Endothelial cell of umbilical vein (primary cell): ENCODE measurements at regions not wholly inside any gene's neighbourhood (a gene's known extent, or its start where the extent isn't known, plus 50 kb on each side); places are given as distances from the start of the nearest gene placed in this dataset.

Source experiments
- MYC ChIP-seq: IDR thresholded peaks from one replicate; pipeline ENCODE4 v1.6.1; 2011; ENCODE audit warnings: mild to moderate bottlenecking, low read depth, low read length
- POLR2A ChIP-seq: IDR thresholded peaks from 2 replicates; pipeline ENCODE4 v1.6.1; 2012; ENCODE audit warnings: low read depth, mild to moderate bottlenecking, control low read depth, low read length
- TF ChIP-seq, protein P1 (sequence below), 2 donors: IDR thresholded peaks; 1 replicate in 1 of 2; 2 replicates in 1 of 2; pipeline ENCODE4 v1.5.1; 2011; ENCODE audit warnings: low read length in 2 of 2, mild to moderate bottlenecking in 2 of 2, moderate library complexity in 2 of 2, control low read depth in 1 of 2, inconsistent platforms in 1 of 2, low read depth in 1 of 2; ENCODE audit not compliant: insufficient read depth in 1 of 2; ENCODE audit errors: extremely low read depth in 1 of 2

DNA sequence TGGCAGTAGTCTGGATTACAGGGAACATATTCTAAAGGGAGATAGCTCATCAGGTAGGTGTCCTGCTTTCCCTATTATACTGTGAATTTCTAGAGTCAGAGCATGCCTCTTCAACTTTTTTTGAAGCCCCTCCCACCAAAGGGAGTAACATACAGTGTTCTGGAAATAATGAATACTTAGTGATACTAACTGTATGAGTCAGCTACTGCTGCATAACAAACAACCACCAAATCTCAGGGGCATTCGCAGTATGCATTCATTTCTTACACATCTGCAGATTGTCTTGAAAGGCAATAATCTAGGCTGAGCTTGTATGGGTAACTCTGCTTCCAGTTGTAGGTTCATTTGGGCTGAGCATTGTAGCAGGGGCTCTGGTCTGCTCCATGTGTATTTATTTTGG lies 409.7 kb upstream of the SPRED2 start:
- TF ChIP-seq, protein P1, sequence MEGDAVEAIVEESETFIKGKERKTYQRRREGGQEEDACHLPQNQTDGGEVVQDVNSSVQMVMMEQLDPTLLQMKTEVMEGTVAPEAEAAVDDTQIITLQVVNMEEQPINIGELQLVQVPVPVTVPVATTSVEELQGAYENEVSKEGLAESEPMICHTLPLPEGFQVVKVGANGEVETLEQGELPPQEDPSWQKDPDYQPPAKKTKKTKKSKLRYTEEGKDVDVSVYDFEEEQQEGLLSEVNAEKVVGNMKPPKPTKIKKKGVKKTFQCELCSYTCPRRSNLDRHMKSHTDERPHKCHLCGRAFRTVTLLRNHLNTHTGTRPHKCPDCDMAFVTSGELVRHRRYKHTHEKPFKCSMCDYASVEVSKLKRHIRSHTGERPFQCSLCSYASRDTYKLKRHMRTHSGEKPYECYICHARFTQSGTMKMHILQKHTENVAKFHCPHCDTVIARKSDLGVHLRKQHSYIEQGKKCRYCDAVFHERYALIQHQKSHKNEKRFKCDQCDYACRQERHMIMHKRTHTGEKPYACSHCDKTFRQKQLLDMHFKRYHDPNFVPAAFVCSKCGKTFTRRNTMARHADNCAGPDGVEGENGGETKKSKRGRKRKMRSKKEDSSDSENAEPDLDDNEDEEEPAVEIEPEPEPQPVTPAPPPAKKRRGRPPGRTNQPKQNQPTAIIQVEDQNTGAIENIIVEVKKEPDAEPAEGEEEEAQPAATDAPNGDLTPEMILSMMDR (IDR thresholded peaks at IDR 0.05; ENCODE audit: extremely low read depth in 1 of 2, insufficient read depth in 1 of 2, low read depth in 1 of 2, low read length in 2 of 2): no peak
- no peak for TF ChIP-seq POLR2A
- no peak for TF ChIP-seq MYC
